Central memory CD8-positive, alpha-beta T cell (primary cell): ENCODE measurements at regions not wholly inside any gene's neighbourhood (a gene's known extent, or its start where the extent isn't known, plus 50 kb on each side); places are given as distances from the start of the nearest gene placed in this dataset.
"Not testable (repeated sequence)": the region's sequence is repeated elsewhere in the genome, so short reads cannot be mapped to it uniquely, and the experiment has no call there.

Experiments used
- ATAC-seq: fragments of 150-1000 bp; cut with Tn5 transposase; replicated peaks from 2 replicates; pipeline ENCODE4 v1.10.0; 2022; ENCODE audit warnings: mild to moderate bottlenecking, moderate FRiP score, moderate number of reproducible peaks; ENCODE audit not compliant: poor library complexity, severe bottlenecking; ENCODE audit errors: extremely low read depth
- DNase-seq, 2 donors: peaks; one replicate each; pipeline ENCODE4 v3.0.0; 2021; ENCODE audit warnings: low spot score in 2 of 2
- H3K27ac Mint-ChIP-seq: one replicate; pipeline ENCODE4 v1.8.0; 2022; ENCODE audit warnings: low read depth, mild to moderate bottlenecking, moderate library complexity, mixed read lengths
- H3K27me3 Mint-ChIP-seq: one replicate; pipeline ENCODE4 v1.8.0; 2022; ENCODE audit warnings: mixed read lengths
- H3K36me3 Mint-ChIP-seq: one replicate; pipeline ENCODE4 v1.8.0; 2022; ENCODE audit warnings: mild to moderate bottlenecking, moderate library complexity, mixed read lengths; ENCODE audit not compliant: insufficient read depth
- H3K4me1 Mint-ChIP-seq: one replicate; pipeline ENCODE4 v1.8.0; 2022; ENCODE audit warnings: mixed read lengths
- H3K4me3 Mint-ChIP-seq: one replicate; pipeline ENCODE4 v1.8.0; 2022; ENCODE audit warnings: mild to moderate bottlenecking, moderate library complexity, mixed read lengths
- H3K9me3 Mint-ChIP-seq: one replicate; pipeline ENCODE4 v1.8.0; 2022; ENCODE audit warnings: mixed read lengths

GRCh38 chrX:40530509-40530908 lies 50.3 kb upstream of the ATP6AP2 start:
- ATAC-seq (no peak), DNase-seq (no peak)
- Mint-ChIP-seq H3K36me3 (no peaks in the 10 kb centered on the region), H3K27me3 (peaks cover 12% of the 10 kb centered on the region), H3K4me3 (no peak overlapping the region), H3K27ac (no peak overlapping the region), H3K4me1 (no peaks in the 10 kb centered on the region), H3K9me3 (no peaks in the 10 kb centered on the region)

- H3K36me3 Mint-ChIP-seq: no peaks in the 10 kb centered on the region
- H3K4me1 Mint-ChIP-seq: no peaks in the 10 kb centered on the region
- no peaks in the 10 kb centered on the region for H3K9me3 Mint-ChIP-seq
- DNase-seq (no peak), ATAC-seq (no peak)
- no peak overlapping the region for H3K27ac Mint-ChIP-seq
- peaks cover 12% of the 10 kb centered on the region for H3K27me3 Mint-ChIP-seq
- no peak overlapping the region for H3K4me3 Mint-ChIP-seq
These were observed 53.2 kb upstream of the ATP6AP2 start for GRCh38 chrX:40527543-40527942.

DNA sequence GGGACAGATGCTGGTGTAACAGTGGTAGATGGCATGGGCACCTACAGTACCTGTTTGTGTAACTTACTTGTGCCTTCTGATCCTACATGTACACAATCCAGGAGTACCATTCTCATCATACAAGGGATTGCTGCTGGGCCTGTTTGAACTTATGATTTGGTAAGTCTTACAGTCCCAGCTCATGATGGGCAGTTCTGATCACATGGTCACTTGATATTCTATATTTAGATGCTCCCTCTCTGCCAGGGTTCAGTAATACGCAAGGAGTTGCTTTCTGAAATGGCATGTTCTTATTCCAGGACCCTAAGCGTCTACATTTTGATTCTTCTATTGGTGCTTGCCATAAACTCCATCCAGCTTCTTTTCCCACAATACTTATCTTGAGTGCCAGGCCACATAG lies 54.4 kb upstream of the ATP6AP2 start:
- H3K27ac Mint-ChIP-seq: no peak overlapping the region
- ATAC-seq (no peak), DNase-seq (no peak)
- H3K4me1 Mint-ChIP-seq: no peaks in the 10 kb centered on the region
- H3K9me3 Mint-ChIP-seq: no peaks in the 10 kb centered on the region
- no peak overlapping the region for H3K4me3 Mint-ChIP-seq
- H3K36me3 Mint-ChIP-seq: no peaks in the 10 kb centered on the region
- H3K27me3 Mint-ChIP-seq: peaks cover 12% of the 10 kb centered on the region

GRCh38 chrX:40525901-40526300 lies 54.9 kb upstream of the ATP6AP2 start:
- H3K9me3 Mint-ChIP-seq, H3K27ac Mint-ChIP-seq, H3K36me3 Mint-ChIP-seq, H3K4me3 Mint-ChIP-seq, ATAC-seq, H3K4me1 Mint-ChIP-seq, DNase-seq: not testable (repeated sequence)
- H3K27me3 Mint-ChIP-seq: peaks cover 12% of the 10 kb centered on the region

DNA sequence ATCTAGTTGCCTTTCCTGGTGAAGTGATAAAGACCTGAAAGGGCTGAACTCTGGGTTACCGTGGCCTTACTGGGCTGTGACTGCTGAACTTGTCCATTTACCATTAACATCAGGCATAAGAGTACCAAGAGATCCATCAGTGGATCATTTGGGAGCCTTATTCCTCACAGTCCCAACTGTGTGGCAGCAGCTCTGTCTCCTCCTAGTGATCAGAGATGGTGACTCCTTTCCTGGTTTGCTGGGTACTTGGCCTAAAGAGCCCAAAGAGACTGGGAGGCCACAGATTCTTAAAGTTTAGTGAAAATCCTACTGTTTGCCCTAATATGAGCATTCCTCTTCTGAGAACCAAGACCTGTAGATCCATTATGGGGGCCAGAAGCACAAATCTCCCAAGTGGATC lies 56.3 kb upstream of the ATP6AP2 start:
- Mint-ChIP-seq H3K27me3 (peaks cover 6% of the 10 kb centered on the region), H3K27ac (no peak overlapping the region), H3K36me3 (no peaks in the 10 kb centered on the region), H3K4me3 (no peak overlapping the region), H3K9me3 (no peaks in the 10 kb centered on the region), H3K4me1 (no peaks in the 10 kb centered on the region)
- no peak for ATAC-seq
- no peak for DNase-seq

DNA sequence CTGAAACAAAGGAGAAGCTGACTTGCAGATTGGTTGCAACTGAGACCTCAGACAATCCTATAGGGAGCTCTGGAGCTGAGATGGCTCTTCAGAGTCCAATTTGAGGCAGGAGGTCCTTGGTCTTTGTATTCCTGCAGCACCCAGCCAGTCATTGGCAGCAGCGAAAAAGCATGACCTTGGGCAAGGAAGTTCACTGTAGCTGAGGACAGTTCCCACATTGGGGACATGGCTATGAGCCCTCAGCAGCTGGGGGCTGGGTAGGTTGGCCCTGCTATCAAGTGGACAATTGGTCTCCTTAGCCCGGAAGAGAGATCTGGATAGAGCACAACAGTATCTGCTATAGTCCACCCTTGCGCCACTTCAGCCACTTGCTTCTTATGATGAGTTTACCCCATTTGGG lies 56.9 kb upstream of the ATP6AP2 start:
- no peak for DNase-seq
- Mint-ChIP-seq H3K27me3 (peaks cover under 1% of the 10 kb centered on the region), H3K36me3 (no peaks in the 10 kb centered on the region), H3K9me3 (no peaks in the 10 kb centered on the region), H3K4me1 (no peaks in the 10 kb centered on the region), H3K4me3 (no peak overlapping the region), H3K27ac (no peak overlapping the region)
- no peak for ATAC-seq

- H3K4me3 Mint-ChIP-seq: no peak overlapping the region
- H3K36me3 Mint-ChIP-seq: no peaks in the 10 kb centered on the region
- H3K27ac Mint-ChIP-seq: no peak overlapping the region
- no peaks in the 10 kb centered on the region for H3K9me3 Mint-ChIP-seq
- ATAC-seq (no peak), DNase-seq (no peak)
- no peaks in the 10 kb centered on the region for H3K27me3 Mint-ChIP-seq
- H3K4me1 Mint-ChIP-seq: no peaks in the 10 kb centered on the region
These were observed 58.8 kb upstream of the ATP6AP2 start for GRCh38 chrX:40521868-40522450.

DNA sequence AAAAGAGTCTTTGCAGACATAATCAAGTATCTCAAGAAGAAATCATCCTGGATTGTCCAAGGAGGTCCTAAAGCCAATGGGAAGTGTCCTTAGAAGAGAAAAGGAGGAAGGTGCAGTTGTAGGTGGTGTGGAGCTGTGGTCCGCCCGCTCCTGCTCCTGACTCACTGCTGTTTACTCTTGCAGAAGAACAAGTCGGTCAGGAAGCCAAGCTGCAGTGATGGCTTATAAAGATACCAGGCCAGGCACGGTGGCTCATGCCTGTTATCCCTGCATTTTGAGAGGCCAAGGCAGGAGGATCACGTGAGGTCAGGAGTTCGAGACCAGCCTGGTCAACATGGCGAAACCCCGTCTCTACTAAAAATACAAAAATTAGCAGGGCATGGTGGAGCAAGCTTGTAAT lies 66.4 kb upstream of the ATP6AP2 start:
- no peaks in the 10 kb centered on the region for H3K9me3 Mint-ChIP-seq
- no peak for ATAC-seq
- H3K36me3 Mint-ChIP-seq: no peaks in the 10 kb centered on the region
- no peak for DNase-seq
- no peak overlapping the region for H3K4me3 Mint-ChIP-seq
- no peak overlapping the region for H3K27ac Mint-ChIP-seq
- peaks cover under 1% of the 10 kb centered on the region for H3K27me3 Mint-ChIP-seq
- no peaks in the 10 kb centered on the region for H3K4me1 Mint-ChIP-seq

- Mint-ChIP-seq H3K9me3 (no peaks in the 10 kb centered on the region), H3K36me3 (no peaks in the 10 kb centered on the region), H3K27ac (no peak overlapping the region), H3K27me3 (peaks cover 6% of the 10 kb centered on the region), H3K4me1 (no peaks in the 10 kb centered on the region), H3K4me3 (no peak overlapping the region)
- no peak for DNase-seq
- ATAC-seq: no peak
These were observed 66.9 kb upstream of the ATP6AP2 start for GRCh38 chrX:40513835-40514234.

- H3K9me3 Mint-ChIP-seq: no peaks in the 10 kb centered on the region
- H3K4me1 Mint-ChIP-seq: no peaks in the 10 kb centered on the region
- ATAC-seq: no peak
These were observed 67.8 kb upstream of the ATP6AP2 start for GRCh38 chrX:40513012-40513411.

GRCh38 chrX:40511258-40511657 lies 69.5 kb upstream of the ATP6AP2 start:
- no peak for ATAC-seq
- Mint-ChIP-seq H3K9me3 (no peaks in the 10 kb centered on the region), H3K27ac (no peak overlapping the region), H3K4me1 (no peaks in the 10 kb centered on the region), H3K4me3 (no peak overlapping the region), H3K36me3 (no peaks in the 10 kb centered on the region), H3K27me3 (peaks cover 6% of the 10 kb centered on the region)
- no peak for DNase-seq

More at GRCh38 chrX:40513012-40513411, 67.8 kb upstream of the ATP6AP2 start:
- peaks cover 6% of the 10 kb centered on the region for H3K27me3 Mint-ChIP-seq
- DNase-seq: no peak
- H3K4me3 Mint-ChIP-seq: no peak overlapping the region
- H3K27ac Mint-ChIP-seq: no peak overlapping the region
- no peaks in the 10 kb centered on the region for H3K36me3 Mint-ChIP-seq

- Mint-ChIP-seq H3K9me3 (no peaks in the 10 kb centered on the region), H3K27me3 (peaks cover 6% of the 10 kb centered on the region), H3K4me1 (no peaks in the 10 kb centered on the region), H3K4me3 (no peak overlapping the region), H3K36me3 (no peaks in the 10 kb centered on the region), H3K27ac (no peak overlapping the region)
- no peak for ATAC-seq
- no peak for DNase-seq
These were observed 72.2 kb upstream of the ATP6AP2 start for GRCh38 chrX:40508560-40508959.

GRCh38 chrX:40506201-40506985 lies 74.4 kb upstream of the ATP6AP2 start:
- Mint-ChIP-seq H3K9me3 (no peaks in the 10 kb centered on the region), H3K36me3 (no peaks in the 10 kb centered on the region), H3K27me3 (peaks cover 6% of the 10 kb centered on the region)

More at GRCh38 chrX:40506201-40506985, 74.4 kb upstream of the ATP6AP2 start:
- Mint-ChIP-seq H3K4me1 (no peaks in the 10 kb centered on the region), H3K4me3 (no peak overlapping the region), H3K27ac (no peak overlapping the region)
- DNase-seq (no peak), ATAC-seq (no peak)
